Midbrain (tissue), 1 donor: ENCODE measurements at regions not wholly inside any gene's neighbourhood (a gene's known extent, or its start where the extent isn't known, plus 50 kb on each side); places are given as distances from the start of the nearest gene placed in this dataset.

Experiments
- DNase-seq: peaks from one replicate; lab custom pipeline; 2025; lab: John Stamatoyannopoulos, UW

GRCh38 chr14:94924189-94924588 is 154.3 kb upstream of the GSC start:
- no peak for DNase-seq

GRCh38 chr14:94923786-94924185 is 153.9 kb upstream of the GSC start:
- no peak for DNase-seq

- DNase-seq = no peak
Measured at GRCh38 chr14:94922595-94923239, 152.8 kb upstream of the GSC start.

GRCh38 chr14:94921882-94922585 is 152.1 kb upstream of the GSC start:
- DNase-seq = no peak

- DNase-seq = no peak
Measured at GRCh38 chr14:94921456-94921855, 151.5 kb upstream of the GSC start.

GRCh38 chr14:94919896-94920295 is 150.0 kb upstream of the GSC start:
- no peak for DNase-seq

GRCh38 chr14:94918896-94919295 is 149.0 kb upstream of the GSC start:
- DNase-seq = no peak

- DNase-seq = no peak
Measured at GRCh38 chr14:94917041-94917600, 147.2 kb upstream of the GSC start.

GRCh38 chr14:94914191-94914590 is 144.3 kb upstream of the GSC start:
- no peak for DNase-seq

- DNase-seq = no peak
Measured at GRCh38 chr14:94907626-94908261, 137.8 kb upstream of the GSC start.

GRCh38 chr14:94906991-94907587 is 137.2 kb upstream of the GSC start:
- no peak for DNase-seq

- no peak for DNase-seq
Measured at GRCh38 chr14:94906577-94906976, 136.7 kb upstream of the GSC start.

- no peak for DNase-seq
Measured at GRCh38 chr14:94904636-94905035, 134.7 kb upstream of the GSC start.

- no peak for DNase-seq
Measured at GRCh38 chr14:94903883-94904282, 134.0 kb upstream of the GSC start.

GRCh38 chr14:94903338-94903737 is 133.4 kb upstream of the GSC start:
- DNase-seq = no peak

GRCh38 chr14:94897561-94897960 is 127.6 kb upstream of the GSC start:
- no peak for DNase-seq

GRCh38 chr14:94897082-94897481 is 127.2 kb upstream of the GSC start:
- no peak for DNase-seq

GRCh38 chr14:94893411-94894160 is 123.7 kb upstream of the GSC start:
- no peak for DNase-seq

- DNase-seq = no peak
Measured at GRCh38 chr14:94890785-94891184, 120.9 kb upstream of the GSC start.

- DNase-seq = no peak
Measured at GRCh38 chr14:94889520-94890312, 119.8 kb upstream of the GSC start.

- no peak for DNase-seq
Measured at GRCh38 chr14:94888121-94888520, 118.2 kb upstream of the GSC start.
